NCI-H1417 (cell line): ENCODE measurements at regions not wholly inside any gene's neighbourhood (a gene's known extent, or its start where the extent isn't known, plus 50 kb on each side); places are given as distances from the start of the nearest gene placed in this dataset.
"Not testable (repeated sequence)": the region's sequence is repeated elsewhere in the genome, so short reads cannot be mapped to it uniquely, and the experiment has no call there.

ENCODE experiments used
- DNase-seq, 3 experiments: peaks; one replicate each; lab custom pipeline; 2025; lab: John Stamatoyannopoulos, UW

DNA sequence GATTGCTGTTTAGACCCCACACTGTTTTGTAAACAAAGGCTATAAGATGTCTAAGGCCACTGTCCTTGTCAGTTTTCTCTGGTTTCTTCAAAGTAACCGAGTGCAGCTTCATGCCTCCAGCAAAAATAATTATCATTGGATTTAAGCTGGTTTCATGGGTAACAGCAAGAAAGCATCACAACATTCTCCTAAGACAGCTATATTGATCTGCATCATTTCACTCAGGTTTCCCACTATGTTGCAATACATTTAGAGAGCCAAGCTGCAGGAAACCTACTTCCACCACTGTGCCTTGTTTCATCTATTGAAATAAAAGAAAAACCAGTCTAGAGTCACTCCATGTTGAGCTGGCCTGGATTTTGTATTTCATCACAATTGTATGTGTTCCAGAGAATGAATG, 351.4 kb downstream of the OXSM start:
- DNase-seq: no peak

DNA sequence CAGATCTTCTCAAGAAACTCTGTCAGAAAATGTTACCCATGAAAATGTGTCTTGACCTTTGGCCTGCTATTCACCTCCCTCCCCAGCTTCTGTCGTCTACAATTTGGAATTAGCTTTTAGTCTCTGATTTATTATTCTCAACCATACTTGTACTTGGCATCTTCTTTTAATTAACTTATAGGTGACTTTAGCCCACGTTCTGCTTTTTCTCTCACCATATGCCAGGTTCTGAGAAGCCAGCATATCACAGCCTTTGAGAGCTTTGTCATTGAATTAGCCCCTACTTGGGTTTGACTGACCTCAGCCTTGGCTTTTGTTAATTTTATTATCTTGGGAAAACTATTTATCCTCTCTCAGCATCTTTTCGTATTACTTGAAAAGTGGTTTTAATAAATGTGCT, 355.9 kb downstream of the OXSM start:
- DNase-seq: no peak

DNA sequence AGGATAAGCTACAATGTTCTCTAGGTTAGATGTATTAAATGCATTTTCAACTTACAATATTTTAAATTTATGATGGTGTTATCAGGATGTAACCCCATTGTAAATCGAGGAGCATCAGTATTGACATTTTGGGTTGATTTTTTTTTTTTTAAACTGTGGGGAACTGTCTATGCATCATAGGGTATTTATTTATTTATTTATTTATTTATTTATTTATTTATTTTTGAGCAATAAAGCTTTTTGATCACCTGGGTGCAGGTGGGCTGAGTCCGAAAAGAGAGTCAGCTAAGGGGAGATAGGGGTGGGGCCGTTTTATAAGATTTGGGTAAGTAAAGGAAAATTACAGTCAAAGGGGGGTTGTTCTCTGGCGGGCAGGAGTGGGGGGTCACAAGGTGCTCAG, 367.5 kb downstream of the OXSM start:
- not testable (repeated sequence) for DNase-seq

DNA sequence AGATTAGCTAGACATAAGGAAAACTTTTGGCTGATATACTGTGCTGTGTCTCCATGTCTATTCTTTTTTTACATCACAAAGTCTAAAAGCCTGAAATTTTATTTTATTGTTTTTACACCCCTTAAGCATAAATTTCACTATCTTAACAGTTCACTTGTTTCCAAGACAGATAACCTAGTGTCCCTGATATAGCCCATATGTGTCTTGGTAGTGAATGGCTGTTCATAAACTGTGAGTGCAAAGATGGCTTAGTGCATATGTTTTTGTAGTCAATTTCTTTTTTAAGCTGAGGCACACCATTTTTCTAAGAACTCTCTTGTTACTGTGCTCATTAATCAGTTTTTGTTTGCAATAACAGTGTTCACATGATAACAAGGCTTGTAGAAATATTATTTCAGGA, 381.1 kb downstream of the OXSM start:
- DNase-seq: no peak

DNA sequence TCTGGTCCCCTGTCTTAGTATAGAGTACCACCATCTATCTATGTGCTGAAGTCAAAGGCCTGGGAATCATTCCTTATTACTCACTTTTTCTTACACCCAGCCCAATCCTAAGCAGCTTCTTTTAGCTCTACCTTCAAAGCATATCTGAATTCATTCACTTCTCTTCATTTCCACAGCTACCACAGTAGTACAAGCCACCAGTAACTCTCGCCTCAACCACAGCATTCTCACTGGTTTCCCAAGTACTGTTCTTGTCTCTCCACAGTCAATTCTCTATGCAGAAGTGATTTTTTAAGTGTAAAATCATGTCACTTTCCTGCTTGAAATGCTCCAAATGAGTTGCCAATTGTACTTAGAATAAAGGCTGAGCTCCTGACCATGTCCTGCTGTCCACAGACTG, 401.7 kb downstream of the OXSM start:
- DNase-seq: no peak

DNA sequence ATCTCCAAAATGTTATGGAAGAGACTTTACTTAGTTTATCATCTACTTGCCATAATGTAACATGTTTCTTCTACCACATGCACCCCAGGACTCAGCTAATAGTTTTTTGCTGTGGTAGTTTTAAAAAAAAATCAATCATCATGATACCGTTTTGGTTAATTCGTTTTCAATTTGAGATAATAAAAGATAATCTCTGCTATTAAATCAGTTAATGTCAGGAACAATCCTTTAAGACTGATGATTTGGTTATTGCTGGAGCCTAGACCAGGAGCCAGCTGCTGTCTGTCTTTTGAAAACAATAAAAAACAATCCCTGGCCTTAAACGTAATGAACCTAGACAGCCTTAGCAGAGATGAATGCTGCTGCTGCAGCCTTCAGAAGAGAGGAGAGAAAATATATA, 403.7 kb downstream of the OXSM start:
- DNase-seq: peak in 2 of 3 experiments; percentile 6 to 41

DNA sequence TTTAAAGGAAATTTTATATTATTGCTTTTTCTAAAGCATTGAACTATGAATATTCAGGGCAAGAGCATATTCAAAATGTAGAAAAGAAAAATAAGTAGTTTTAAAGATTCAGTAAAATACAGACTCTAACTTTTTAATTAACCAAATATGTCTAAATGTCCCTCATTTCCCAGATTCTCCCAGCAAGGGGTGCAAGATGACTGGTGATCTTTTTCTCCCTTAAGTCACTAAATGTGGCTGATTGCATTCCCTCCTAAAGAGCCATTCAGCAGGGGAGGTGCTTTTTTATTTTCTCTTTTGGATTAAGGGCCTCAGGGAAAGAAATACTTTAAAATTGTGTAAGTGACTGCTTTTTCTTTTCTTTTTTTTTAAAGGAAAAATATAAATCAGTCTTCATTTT, 406.9 kb downstream of the OXSM start:
- DNase-seq: no peak

DNA sequence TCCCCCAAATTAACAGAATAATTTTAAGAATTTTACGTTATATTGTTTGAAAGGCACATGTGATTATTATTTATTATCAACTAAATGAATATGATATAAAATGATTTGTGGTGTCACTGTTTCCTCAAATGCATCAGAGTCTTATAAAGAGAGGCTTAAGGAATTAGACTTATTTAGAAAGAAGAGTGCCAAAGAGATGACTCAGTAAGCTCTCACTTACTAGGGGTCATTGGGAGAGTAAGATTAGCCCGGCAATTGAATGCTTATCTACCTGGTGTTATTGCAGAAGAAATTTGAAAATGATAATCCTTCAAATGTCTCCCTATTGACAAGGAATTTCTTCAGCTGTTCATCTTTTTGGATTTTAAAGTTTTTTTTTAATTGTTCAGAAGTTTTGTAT, 408.7 kb downstream of the OXSM start:
- no peak for DNase-seq

DNA sequence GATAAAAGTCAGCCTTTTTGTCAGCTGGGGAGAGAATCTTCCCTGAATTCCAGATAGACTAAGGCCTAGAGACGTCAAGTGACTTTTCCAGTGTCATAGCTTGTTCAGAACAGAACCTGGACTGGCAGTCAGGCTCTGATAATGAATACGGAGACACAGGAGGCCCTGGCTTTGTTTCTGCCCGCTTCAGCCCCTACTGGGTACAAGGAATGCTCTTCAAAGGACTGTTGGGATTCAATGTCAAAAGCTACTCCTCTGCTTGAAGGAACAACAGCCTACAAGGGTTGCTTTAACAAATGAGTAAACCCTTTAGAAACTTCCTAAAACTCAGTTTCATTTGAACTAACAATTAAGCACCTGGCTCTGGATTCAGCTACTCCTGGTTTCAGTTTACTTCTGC, 412.3 kb downstream of the OXSM start:
- DNase-seq: no peak

DNA sequence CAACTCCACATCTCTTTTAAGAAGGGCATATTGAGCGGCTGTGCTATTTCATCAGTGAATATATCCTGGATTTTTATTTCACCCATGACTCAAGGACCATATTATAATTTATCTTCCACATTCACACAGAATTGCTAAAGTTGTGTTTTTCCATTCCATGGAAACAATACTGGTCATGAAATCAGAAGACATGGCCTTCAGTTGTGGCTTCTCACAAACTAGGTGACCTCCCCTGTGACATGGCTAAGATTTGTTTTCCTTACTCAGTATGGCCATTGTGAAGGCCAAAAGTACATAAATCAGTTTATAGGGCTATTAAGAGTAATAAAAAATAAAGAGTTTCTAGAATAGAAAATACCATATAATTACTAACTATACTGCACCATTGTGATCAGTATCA, 415.6 kb downstream of the OXSM start:
- DNase-seq: peak in 1 of 3 experiments; percentile 2

DNA sequence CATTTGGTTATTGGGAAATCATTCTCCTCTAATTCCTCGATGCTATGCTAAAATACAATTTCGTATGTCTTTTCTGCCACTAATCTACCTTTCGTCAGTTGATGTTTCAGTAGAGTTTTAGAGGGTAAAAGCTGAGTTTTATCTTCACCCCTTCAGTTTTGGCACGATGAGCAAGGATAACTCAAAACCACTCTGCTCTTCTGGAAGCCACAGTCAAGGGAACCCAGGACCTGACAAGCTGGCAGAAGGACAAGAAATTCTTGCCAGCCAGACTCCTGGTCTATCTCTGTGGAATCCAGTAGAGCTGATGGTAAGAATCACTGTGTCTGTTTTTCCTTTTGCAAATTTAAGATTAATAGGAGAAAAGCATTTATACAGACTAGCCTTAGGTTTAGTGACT, 414.4 kb upstream of the LRRC3B start:
- no peak for DNase-seq

DNA sequence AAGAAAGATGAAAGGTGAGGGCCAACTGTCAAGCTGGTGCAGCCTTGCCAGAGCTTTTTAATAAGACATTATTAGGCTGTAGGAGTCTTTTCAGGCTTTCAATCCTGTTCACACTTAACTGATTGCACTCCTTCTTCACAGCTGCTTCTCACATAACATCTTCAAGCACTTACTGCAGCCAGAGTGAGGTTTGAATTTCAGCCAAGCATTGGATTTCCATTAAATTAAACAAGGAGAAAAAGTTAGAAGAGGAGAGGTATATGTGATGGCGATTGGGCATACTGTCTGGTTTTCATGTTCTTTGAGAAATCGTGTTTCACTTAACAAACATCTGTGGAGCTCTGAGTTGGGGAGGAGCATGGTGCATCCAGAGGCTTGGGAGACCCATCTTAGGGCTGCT, 392.8 kb upstream of the LRRC3B start:
- no peak for DNase-seq

DNA sequence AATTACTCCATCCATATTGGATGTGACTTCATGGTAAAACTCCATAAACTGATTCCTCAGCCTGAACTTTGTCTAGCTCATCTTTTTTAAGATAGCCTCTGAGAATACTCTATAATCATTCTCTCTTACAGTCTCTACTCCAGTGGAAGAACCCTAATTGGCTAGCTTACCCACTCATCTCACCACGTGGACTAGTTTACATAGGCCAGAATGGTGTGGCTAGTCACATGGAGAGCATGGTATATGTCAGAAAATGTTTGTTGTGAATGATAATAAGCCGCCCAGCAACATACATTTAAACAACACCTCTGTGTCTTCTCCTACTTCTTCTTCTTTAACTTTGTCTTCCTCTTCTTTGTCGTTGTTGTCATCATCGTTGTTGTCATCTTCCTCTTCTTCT, 389.2 kb upstream of the LRRC3B start:
- no peak for DNase-seq

DNA sequence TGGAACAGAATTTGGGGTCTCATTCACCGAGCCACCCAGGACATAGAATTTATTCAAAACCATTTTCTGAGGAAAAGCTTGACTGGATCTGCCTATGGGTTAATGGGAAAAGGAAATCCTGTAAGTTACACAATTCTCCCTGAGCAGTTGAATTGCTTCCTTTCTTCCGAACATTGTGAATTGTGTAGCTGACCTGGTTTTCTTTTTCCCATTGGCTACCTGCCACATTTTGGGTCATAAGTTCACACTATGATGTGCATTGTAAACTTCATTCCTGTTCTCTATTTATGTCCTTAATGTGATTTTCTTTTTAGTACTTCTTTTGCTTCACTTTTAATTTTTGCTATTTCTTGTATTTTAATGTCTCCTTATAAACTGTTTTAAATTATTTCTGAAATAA, 386.0 kb upstream of the LRRC3B start:
- no peak for DNase-seq

DNA sequence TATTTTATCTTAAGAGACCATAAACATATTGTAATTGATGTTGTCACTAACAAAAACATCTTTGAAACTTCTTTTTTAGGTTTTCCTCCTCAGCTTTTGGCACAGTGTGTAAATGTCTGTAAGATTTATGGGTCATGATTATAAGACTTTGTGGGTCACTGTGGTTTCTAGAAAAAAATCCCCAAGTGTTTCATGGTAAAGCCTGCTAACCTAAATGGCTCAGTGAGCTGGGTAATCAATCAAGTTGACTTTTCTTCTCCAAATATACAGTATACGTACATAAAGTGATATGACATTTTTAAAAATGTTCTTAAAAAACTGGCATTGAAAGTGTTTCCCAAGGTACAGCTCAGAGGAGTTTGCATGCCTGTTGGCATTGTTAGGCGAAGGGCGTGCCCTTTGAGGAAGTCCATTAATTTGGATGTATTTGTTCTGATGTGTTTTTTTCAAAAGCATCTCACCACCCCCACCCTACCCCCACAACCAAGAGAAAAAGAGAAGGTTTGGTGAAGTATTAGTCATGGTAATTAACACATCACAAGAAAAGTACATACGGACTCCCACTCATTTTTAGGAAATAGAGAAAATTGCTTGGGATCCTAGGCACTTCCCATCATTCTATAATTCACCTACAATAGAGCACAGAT, 385.4 kb upstream of the LRRC3B start:
- DNase-seq: no peak

DNA sequence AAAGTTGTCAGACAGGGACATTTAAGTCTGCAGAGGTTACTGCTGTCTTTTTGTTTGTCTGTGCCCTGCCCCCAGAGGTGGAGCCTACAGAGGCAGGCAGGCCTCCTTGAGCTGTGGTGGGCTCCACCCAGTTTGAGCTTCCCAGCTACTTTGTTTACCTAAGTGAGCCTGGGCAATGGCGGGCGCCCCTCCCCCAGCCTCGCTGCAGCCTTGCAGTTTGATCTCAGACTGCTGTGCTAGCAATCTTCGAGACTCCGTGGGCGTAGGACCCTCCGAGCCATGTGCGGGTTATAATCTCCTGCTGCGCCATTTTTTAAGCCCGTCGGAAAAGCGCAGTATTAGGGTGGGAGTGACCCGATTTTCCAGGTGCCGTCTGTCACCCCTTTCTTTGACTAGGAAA, 378.0 kb upstream of the LRRC3B start:
- not testable (repeated sequence) for DNase-seq

DNA sequence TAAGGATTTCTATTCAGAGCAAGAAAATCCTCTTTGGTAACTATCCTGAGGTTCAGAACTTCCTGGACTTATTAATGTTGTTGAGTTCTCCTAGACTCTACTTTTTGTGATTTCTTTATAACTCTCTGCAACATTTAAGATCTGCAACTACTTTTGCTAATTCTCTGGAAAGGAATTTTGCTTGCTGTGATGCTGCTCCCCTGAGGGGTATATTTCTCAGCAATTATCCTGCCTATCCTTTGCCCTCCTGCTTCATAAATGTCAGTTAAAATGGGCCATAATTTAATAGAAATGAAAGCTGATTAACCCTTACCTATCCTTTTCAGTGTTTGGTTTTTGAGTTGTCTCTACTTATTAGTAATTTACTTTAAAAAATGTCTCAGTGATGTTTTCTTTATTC, 377.3 kb upstream of the LRRC3B start:
- no peak for DNase-seq

DNA sequence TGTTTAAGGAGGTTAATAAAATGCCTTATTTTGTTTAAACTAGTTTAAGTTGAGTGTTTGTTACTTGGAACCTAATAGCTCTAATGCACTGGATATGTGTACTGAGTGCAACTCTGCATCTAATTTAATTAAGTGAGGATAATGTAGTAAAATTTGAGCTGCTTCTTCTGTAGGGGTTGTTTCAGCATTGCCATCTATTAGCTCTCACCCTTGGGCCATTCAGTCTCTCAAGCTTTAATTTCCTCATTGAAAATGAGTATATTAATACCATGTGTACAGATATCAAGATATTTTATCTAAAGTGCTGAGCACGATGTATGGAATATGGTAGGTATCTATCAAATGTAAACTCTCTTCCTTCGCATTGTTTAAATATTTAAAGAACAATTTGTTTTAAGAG, 375.7 kb upstream of the LRRC3B start:
- no peak for DNase-seq

DNA sequence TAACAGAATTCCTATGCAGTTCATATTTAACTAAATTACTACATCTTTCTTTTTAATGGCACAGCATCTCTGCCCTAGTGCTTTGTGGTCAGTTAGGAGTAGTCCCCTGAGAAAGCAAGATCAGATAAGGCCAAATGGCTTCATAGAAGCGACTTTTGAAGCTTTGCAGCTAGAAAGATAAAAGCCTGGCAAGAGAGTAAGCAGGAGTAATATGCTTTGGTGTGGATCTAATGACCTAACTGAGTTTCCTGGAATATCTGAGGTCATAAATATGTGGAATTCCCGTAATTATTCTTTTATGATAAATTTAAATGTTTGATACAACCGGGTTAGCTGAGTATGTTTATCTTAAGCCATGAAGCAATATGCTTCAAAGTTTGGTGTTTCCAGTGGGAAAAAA, 374.9 kb upstream of the LRRC3B start:
- no peak for DNase-seq

DNA sequence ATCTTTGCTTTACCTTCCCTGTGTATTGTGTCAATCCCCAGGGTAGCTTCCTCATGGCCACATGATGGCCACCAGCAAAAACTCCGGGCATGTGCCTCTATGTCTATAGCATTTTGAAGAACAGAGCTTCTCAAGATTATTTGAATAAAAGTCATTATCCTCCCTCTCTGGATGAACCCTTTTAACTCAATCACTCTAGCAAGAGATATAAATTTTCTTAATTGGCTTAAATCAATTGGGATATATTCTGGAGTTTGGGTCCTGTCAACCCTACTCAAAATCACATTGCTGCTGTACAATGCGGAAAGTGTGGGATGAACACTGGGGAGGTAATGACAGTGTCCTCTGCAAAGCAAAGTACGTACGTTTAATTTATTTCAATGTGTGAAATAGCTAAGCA, 370.6 kb upstream of the LRRC3B start:
- DNase-seq: no peak

DNA sequence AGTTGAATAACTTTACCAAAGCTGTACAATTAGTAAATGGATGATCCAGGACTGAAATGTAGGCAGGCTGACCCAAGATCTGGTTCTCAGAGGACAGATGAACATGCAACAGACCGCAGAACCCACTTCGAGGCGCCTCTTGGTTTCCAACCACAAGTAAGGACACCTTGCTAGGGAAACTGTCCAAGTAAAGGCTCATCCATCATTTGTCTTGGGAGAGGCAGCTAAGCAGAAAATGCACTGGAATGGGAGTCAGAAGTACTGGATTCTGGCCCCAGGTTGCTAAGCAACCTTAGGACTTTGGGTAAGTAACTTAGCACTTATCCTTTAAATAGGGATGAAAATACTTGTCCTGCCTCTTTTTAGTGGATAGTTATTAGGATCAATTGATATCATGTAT, 366.3 kb upstream of the LRRC3B start:
- DNase-seq: no peak

DNA sequence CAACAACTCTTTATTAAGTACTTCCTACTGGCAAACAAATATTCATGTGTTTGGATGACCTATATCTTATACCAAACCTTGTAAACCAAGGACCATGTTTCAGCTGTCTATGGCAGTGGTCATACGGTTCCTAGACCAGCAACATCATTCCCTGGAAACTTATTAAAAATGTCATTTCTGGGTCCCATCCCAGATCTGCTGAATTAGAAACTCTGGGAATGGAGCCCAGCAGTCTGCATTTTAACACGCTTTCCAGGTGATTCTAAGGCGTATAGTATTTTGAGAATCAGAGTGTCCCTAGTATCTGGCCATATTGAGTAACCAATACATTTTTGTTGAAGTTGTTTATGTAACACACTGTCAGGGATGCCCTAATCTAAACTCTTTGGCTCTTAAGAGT, 363.4 kb upstream of the LRRC3B start:
- DNase-seq: no peak

DNA sequence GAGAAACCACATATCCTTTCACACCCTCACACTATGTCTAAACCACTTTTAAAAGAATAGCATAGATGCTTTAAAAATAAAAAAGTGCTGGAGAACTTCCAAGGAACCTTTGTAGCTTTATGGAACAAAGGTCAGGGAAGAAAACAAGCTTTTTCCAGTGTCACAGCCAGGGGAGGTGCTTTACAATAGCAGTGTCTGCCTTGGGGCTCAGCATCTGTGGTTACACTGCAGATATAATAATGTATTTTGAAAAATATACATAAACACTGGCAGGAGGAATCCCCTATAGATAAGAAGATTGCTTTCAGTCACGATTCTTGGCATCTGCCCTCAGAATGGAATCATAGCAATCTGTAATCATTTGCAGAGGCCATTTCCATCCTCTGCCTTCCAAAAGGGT, 362.4 kb upstream of the LRRC3B start:
- DNase-seq: no peak

DNA sequence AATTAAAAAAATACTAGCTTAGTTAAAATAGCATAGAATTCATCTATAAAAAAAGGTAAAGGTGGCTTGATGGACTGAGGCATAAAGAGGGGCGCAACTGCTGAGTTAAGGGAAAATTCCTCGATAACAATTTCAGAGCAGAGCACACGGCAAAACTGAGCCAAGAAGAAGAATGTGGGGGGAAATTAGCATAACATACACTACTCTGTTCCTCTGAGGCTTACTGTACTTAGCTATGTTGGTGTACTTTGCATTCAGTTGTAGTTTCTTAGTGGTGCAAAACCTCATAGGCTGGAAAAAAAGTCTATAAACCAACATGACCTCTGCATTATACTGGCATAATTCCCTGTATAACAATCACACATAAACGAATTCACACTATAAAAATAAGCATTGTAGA, 357.9 kb upstream of the LRRC3B start:
- no peak for DNase-seq

DNA sequence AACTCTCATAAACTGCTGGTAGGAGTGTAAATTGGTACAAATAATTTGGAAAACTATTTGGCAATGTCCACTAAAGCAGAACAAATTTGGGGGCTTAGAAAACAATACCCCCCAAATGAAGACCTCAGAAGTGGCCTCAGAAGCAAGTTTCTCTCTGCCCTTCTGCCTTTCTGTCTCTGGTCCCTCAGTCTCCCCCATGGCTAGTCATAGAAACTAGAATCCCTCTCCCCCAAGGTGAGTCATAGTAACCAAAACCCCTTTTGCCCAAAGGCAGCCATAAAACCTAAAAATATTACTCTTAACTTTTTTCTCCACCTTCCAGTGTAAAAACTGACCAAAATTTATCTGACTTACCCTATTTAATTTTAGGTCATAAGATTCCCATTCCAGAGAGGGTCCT, 350.7 kb upstream of the LRRC3B start:
- no peak for DNase-seq
